ENCODE measurements at regions not wholly inside any gene's neighbourhood (a gene's known extent, or its start where the extent isn't known, plus 50 kb on each side); places are given as distances from the start of the nearest gene placed in this dataset.

GRCh38 chr1:38330799-38331198 is 284.2 kb upstream of the POU3F1 start (continued):
- TF ChIP-seq ZNF281 (CRISPR knock-in tag; IDR thresholded peaks at IDR 0.05) (no peak), ATF6 (CRISPR knock-in tag; IDR thresholded peaks at IDR 0.05) (no peak), ZNF671 (CRISPR knock-in tag; IDR thresholded peaks at IDR 0.05) (no peak)

GRCh38 chr1:38329644-38330043 is 283.1 kb upstream of the POU3F1 start:
- ChIA-PET POLR2A (interaction anchor here (0.6 kb wide), 1 partner anchor 648 kb away, joined by 3 read pairs; no protein-coding TSS in a partner anchor), CTCF (interaction anchor here (1.4 kb wide), 1 partner anchor 257 kb away, joined by 4 read pairs; no protein-coding TSS in a partner anchor)
- TF ChIP-seq SMAD4 (CRISPR knock-in tag; IDR thresholded peaks at IDR 0.05) = no peak
- no peak for TF ChIP-seq RELA (CRISPR knock-in tag; IDR thresholded peaks at IDR 0.05; ENCODE audit: borderline replicate concordance)
- no peak for TF ChIP-seq CREB1 (CRISPR knock-in tag; IDR thresholded peaks at IDR 0.05)
- peaks cover 8% of the 10 kb centered on the region for H3K4me1 Mint-ChIP-seq
- peaks cover 10% of the 10 kb centered on the region; the same call in 1 of the 2 replicates for H3K36me3 Mint-ChIP-seq
- ATAC-seq (no peak), DNase-seq (ENCODE audit: low spot score) (no peak)
- H3K27me3 Mint-ChIP-seq (ENCODE audit: low read depth) = no peaks in the 10 kb centered on the region; the same call in 1 of the 2 replicates
- H3K4me3 Mint-ChIP-seq = no peak overlapping the region
- peaks cover 15% of the 10 kb centered on the region for H3K9me3 Mint-ChIP-seq
- no peak overlapping the region for H3K27ac Mint-ChIP-seq

GRCh38 chr1:38328278-38329035 is 281.9 kb upstream of the POU3F1 start:
- Mint-ChIP-seq H3K9me3 (peaks cover 10% of the 10 kb centered on the region), H3K36me3 (peaks cover 10% of the 10 kb centered on the region; the same call in 1 of the 2 replicates), H3K27ac (no peak overlapping the region), H3K27me3 (ENCODE audit: low read depth) (no peaks in the 10 kb centered on the region), H3K4me1 (peaks cover 8% of the 10 kb centered on the region), H3K4me3 (no peak overlapping the region)
- POLR2A ChIA-PET = no interaction called here
- ATAC-seq = no peak
- DNase-seq (ENCODE audit: low spot score) = no peak
- TF ChIP-seq STAT6 (CRISPR knock-in tag; conservative IDR thresholded peaks at IDR 0.05; ENCODE audit: low read depth) (no peak), ATF6 (CRISPR knock-in tag; IDR thresholded peaks at IDR 0.05) (no peak), ZNF416 (CRISPR knock-in tag; IDR thresholded peaks at IDR 0.05) (no peak), ZNF317 (CRISPR knock-in tag; IDR thresholded peaks at IDR 0.05; ENCODE audit: borderline replicate concordance, low read depth) (no peak)
- TF ChIP-seq, protein P1, sequence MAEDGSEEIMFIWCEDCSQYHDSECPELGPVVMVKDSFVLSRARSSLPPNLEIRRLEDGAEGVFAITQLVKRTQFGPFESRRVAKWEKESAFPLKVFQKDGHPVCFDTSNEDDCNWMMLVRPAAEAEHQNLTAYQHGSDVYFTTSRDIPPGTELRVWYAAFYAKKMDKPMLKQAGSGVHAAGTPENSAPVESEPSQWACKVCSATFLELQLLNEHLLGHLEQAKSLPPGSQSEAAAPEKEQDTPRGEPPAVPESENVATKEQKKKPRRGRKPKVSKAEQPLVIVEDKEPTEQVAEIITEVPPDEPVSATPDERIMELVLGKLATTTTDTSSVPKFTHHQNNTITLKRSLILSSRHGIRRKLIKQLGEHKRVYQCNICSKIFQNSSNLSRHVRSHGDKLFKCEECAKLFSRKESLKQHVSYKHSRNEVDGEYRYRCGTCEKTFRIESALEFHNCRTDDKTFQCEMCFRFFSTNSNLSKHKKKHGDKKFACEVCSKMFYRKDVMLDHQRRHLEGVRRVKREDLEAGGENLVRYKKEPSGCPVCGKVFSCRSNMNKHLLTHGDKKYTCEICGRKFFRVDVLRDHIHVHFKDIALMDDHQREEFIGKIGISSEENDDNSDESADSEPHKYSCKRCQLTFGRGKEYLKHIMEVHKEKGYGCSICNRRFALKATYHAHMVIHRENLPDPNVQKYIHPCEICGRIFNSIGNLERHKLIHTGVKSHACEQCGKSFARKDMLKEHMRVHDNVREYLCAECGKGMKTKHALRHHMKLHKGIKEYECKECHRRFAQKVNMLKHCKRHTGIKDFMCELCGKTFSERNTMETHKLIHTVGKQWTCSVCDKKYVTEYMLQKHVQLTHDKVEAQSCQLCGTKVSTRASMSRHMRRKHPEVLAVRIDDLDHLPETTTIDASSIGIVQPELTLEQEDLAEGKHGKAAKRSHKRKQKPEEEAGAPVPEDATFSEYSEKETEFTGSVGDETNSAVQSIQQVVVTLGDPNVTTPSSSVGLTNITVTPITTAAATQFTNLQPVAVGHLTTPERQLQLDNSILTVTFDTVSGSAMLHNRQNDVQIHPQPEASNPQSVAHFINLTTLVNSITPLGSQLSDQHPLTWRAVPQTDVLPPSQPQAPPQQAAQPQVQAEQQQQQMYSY (CRISPR knock-in tag; IDR thresholded peaks at IDR 0.05) = no peak
- CTCF ChIA-PET = no interaction called here

Data from WTC11 (cell line).